Smooth muscle cell (in vitro differentiated cells): ENCODE measurements at regions not wholly inside any gene's neighbourhood (a gene's known extent, or its start where the extent isn't known, plus 50 kb on each side); places are given as distances from the start of the nearest gene placed in this dataset.
"Not testable (repeated sequence)": the region's sequence is repeated elsewhere in the genome, so short reads cannot be mapped to it uniquely, and the experiment has no call there.

ENCODE experiments used
- DNase-seq: peaks from one replicate; lab custom pipeline; 2025; ENCODE audit not compliant: unreplicated experiment; lab: John Stamatoyannopoulos, UW
- H2AFZ ChIP-seq: fragments of 200-600 bp; sonication (generic); 2 replicates; pipeline ENCODE4 v1.6.0; 2016; ENCODE audit warnings: antibody characterized with exemption, low read depth, mild to moderate bottlenecking
- H3F3A ChIP-seq: fragments of 200-600 bp; sonication (generic); 2 replicates; pipeline ENCODE4 v1.6.0; 2017; ENCODE audit warnings: antibody characterized with exemption, low read depth
- H3K27ac ChIP-seq: fragments of 200-600 bp; sonication (generic); 2 replicates; pipeline ENCODE4 v1.5.1; 2016; ENCODE audit warnings: low read depth, mild to moderate bottlenecking
- H3K27me3 ChIP-seq: fragments of 200-600 bp; sonication (generic); 2 replicates; pipeline ENCODE4 v1.6.1; 2016; ENCODE audit warnings: low read depth, mild to moderate bottlenecking
- H3K36me3 ChIP-seq: fragments of 200-600 bp; sonication (generic); 2 replicates; pipeline ENCODE4 v1.5.1; 2016; ENCODE audit warnings: low read depth
- H3K4me1 ChIP-seq: fragments of 200-600 bp; sonication (generic); 2 replicates; pipeline ENCODE4 v1.5.1; 2016; ENCODE audit warnings: low read depth
- H3K4me2 ChIP-seq: fragments of 200-600 bp; sonication (generic); 2 replicates; pipeline ENCODE4 v1.6.0; 2016; ENCODE audit warnings: mild to moderate bottlenecking
- H3K4me3 ChIP-seq: fragments of 200-600 bp; sonication (generic); 2 replicates; pipeline ENCODE4 v1.5.1; 2016; ENCODE audit warnings: mild to moderate bottlenecking
- H3K79me2 ChIP-seq: fragments of 200-600 bp; sonication (generic); 2 replicates; pipeline ENCODE4 v1.6.0; 2016; ENCODE audit warnings: low read depth, mild to moderate bottlenecking
- H3K9ac ChIP-seq: fragments of 200-600 bp; sonication (generic); 2 replicates; pipeline ENCODE4 v1.6.0; 2016; ENCODE audit warnings: low read depth
- H3K9me3 ChIP-seq: fragments of 200-600 bp; sonication (generic); replicated peaks from 2 replicates; pipeline ENCODE4 v1.5.1; 2016; ENCODE audit warnings: low read depth
- H4K20me1 ChIP-seq: fragments of 200-600 bp; sonication (generic); 2 replicates; pipeline ENCODE4 v1.6.0; 2016; ENCODE audit warnings: low read depth
- WGBS: methylation state at CpG from one replicate; pipeline ENCODE4 v1.1.7; 2016; ENCODE audit warnings: low lambda C conversion rate; 5-methylcytosine and 5-hydroxymethylcytosine counted together
- TF ChIP-seq, protein P1 (sequence below): fragments of 200-600 bp; sonication (generic); IDR thresholded peaks from 2 replicates; pipeline ENCODE4 v1.5.1; 2017; ENCODE audit warnings: borderline replicate concordance, mild to moderate bottlenecking, antibody characterized with exemption; ENCODE audit not compliant: insufficient read depth, poor library complexity, severe bottlenecking

GRCh38 chr1:192878249-192878648, 69.4 kb downstream of the RGS2 start:
- H3K4me2 ChIP-seq: peak overlapping the region; percentile 14
- H4K20me1 ChIP-seq: no peaks in the 10 kb centered on the region
- H3K4me1 ChIP-seq: no peaks in the 10 kb centered on the region
- no peak overlapping the region for H3K4me3 ChIP-seq
- no peak overlapping the region for H3K9ac ChIP-seq
- no peak for DNase-seq
- no peaks in the 10 kb centered on the region for H3F3A ChIP-seq
- H3K79me2 ChIP-seq: no peaks in the 10 kb centered on the region
- H3K36me3 ChIP-seq: no peaks in the 10 kb centered on the region
- H2AFZ ChIP-seq: no peak overlapping the region
- TF ChIP-seq, protein P1, sequence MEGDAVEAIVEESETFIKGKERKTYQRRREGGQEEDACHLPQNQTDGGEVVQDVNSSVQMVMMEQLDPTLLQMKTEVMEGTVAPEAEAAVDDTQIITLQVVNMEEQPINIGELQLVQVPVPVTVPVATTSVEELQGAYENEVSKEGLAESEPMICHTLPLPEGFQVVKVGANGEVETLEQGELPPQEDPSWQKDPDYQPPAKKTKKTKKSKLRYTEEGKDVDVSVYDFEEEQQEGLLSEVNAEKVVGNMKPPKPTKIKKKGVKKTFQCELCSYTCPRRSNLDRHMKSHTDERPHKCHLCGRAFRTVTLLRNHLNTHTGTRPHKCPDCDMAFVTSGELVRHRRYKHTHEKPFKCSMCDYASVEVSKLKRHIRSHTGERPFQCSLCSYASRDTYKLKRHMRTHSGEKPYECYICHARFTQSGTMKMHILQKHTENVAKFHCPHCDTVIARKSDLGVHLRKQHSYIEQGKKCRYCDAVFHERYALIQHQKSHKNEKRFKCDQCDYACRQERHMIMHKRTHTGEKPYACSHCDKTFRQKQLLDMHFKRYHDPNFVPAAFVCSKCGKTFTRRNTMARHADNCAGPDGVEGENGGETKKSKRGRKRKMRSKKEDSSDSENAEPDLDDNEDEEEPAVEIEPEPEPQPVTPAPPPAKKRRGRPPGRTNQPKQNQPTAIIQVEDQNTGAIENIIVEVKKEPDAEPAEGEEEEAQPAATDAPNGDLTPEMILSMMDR: no peak
- 33% methylated on average over 1 of the region's 1 CpG for WGBS
- H3K27ac ChIP-seq: no peak overlapping the region
- H3K9me3 ChIP-seq: no peaks in the 10 kb centered on the region
- peaks cover 3% of the 10 kb centered on the region for H3K27me3 ChIP-seq

DNA sequence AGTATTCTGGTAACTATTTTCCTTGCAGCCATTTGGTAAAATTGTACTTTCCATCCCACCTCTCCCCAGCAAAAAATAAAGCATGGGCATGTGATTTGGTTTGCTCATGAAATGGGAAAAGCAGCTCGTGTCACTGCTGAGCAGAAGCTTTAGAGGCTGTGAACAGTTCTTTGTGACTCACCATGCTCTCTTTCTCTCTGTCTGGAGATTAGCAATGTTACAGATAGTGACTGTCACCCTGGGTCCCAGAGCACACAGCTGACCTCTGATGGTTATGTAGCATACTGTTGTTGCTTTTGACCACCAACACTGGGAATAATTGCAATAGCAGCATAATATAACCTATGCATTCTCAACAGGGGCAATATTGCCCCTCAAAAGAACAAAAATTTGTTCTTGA, 70.6 kb downstream of the RGS2 start:
- Histone ChIP-seq H3F3A (no peaks in the 10 kb centered on the region), H3K4me2 (no peak overlapping the region), H4K20me1 (no peaks in the 10 kb centered on the region), H3K27ac (no peak overlapping the region), H3K36me3 (no peaks in the 10 kb centered on the region), H3K9me3 (no peaks in the 10 kb centered on the region), H3K9ac (no peak overlapping the region), H3K4me1 (no peaks in the 10 kb centered on the region), H3K27me3 (peaks cover 3% of the 10 kb centered on the region), H2AFZ (no peak overlapping the region), H3K4me3 (no peak overlapping the region), H3K79me2 (no peaks in the 10 kb centered on the region)
- DNase-seq: no peak
- 0% methylated on average over 1 of the region's 1 CpG for WGBS
- TF ChIP-seq, protein P1: peak; percentile 7

DNA sequence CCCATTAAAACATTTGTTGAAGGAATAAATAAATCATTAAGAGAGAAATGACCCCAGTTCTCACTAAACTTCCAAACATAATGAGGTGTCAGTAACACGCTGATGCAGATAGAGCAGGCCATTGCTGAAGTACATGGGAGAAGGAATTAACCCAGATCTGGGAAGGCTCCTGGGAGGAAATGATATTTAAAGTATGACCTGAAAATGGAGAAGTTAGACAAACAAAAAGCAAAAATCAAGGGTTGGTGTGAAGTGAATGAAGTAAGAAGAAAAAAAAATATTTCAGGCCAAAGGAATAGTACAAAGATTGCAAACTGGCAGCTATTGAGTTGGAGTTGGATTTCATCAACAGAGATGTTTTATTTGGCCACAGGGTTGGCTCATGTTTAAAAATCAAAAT, 71.4 kb downstream of the RGS2 start:
- H3K79me2 ChIP-seq: no peaks in the 10 kb centered on the region
- H3K27ac ChIP-seq: no peak overlapping the region
- no peaks in the 10 kb centered on the region for H3K36me3 ChIP-seq
- H3K27me3 ChIP-seq: peaks cover 3% of the 10 kb centered on the region
- no peak overlapping the region for H3K4me3 ChIP-seq
- H3K9me3 ChIP-seq: no peaks in the 10 kb centered on the region
- TF ChIP-seq, protein P1: no peak
- H3K4me1 ChIP-seq: no peaks in the 10 kb centered on the region
- H2AFZ ChIP-seq: no peak overlapping the region
- H3K9ac ChIP-seq: no peak overlapping the region
- no peak overlapping the region for H3K4me2 ChIP-seq
- no peaks in the 10 kb centered on the region for H3F3A ChIP-seq
- WGBS: 69% methylated on average over 1 of the region's 1 CpG
- DNase-seq: no peak
- H4K20me1 ChIP-seq: no peaks in the 10 kb centered on the region

GRCh38 chr1:192884241-192884640, 75.4 kb downstream of the RGS2 start:
- WGBS: 66% methylated on average over 5 of the region's 5 CpGs
- Histone ChIP-seq H4K20me1 (no peaks in the 10 kb centered on the region), H3K36me3 (no peaks in the 10 kb centered on the region), H3K79me2 (no peaks in the 10 kb centered on the region), H2AFZ (no peak overlapping the region), H3K4me1 (no peaks in the 10 kb centered on the region), H3K9me3 (no peaks in the 10 kb centered on the region), H3K27ac (no peak overlapping the region), H3K4me2 (no peak overlapping the region), H3F3A (no peaks in the 10 kb centered on the region), H3K4me3 (no peak overlapping the region), H3K27me3 (no peaks in the 10 kb centered on the region), H3K9ac (no peak overlapping the region)
- TF ChIP-seq, protein P1: no peak
- DNase-seq: no peak

GRCh38 chr1:192885387-192885786, 76.5 kb downstream of the RGS2 start:
- H3K4me1 ChIP-seq, DNase-seq, H3K4me3 ChIP-seq, H2AFZ ChIP-seq, H3K79me2 ChIP-seq, H3K27ac ChIP-seq, H3K9me3 ChIP-seq, H3F3A ChIP-seq, H3K36me3 ChIP-seq, H3K27me3 ChIP-seq, H4K20me1 ChIP-seq, H3K4me2 ChIP-seq, H3K9ac ChIP-seq: not testable (repeated sequence)
- WGBS: 91% methylated on average over 3 of the region's 3 CpGs
